IgD-negative memory B cell (primary cell): ENCODE measurements at regions not wholly inside any gene's neighbourhood (a gene's known extent, or its start where the extent isn't known, plus 50 kb on each side); places are given as distances from the start of the nearest gene placed in this dataset.
"Not testable (repeated sequence)": the region's sequence is repeated elsewhere in the genome, so short reads cannot be mapped to it uniquely, and the experiment has no call there.

ENCODE experiments used
- H3K27ac Mint-ChIP-seq, 3 donors: one replicate each; pipeline ENCODE4 v1.8.0; 2020 to 2022; ENCODE audit warnings: mild to moderate bottlenecking in 3 of 3, mixed read lengths in 3 of 3, moderate library complexity in 1 of 3
- H3K27me3 Mint-ChIP-seq: one replicate; pipeline ENCODE4 v1.8.0; 2021; ENCODE audit warnings: mixed read lengths
- H3K36me3 Mint-ChIP-seq: one replicate; pipeline ENCODE4 v1.8.0; 2020; ENCODE audit warnings: mild to moderate bottlenecking, mixed read lengths
- H3K4me1 Mint-ChIP-seq, 3 donors: one replicate each; pipeline ENCODE4 v1.8.0; 2020 to 2022; ENCODE audit warnings: mixed read lengths in 3 of 3, mild to moderate bottlenecking in 1 of 3
- H3K4me3 Mint-ChIP-seq, 4 donors: one replicate each; pipeline ENCODE4 v1.8.0; 2020 to 2022; ENCODE audit warnings: mild to moderate bottlenecking in 4 of 4, mixed read lengths in 4 of 4, moderate library complexity in 3 of 4
- H3K9me3 Mint-ChIP-seq, 3 donors: one replicate each; pipeline ENCODE4 v1.8.0; 2020 to 2021; ENCODE audit warnings: mixed read lengths in 3 of 3, mild to moderate bottlenecking in 1 of 3

- not testable (repeated sequence) for H3K9me3 Mint-ChIP-seq, H3K4me3 Mint-ChIP-seq, H3K27me3 Mint-ChIP-seq, H3K4me1 Mint-ChIP-seq, H3K27ac Mint-ChIP-seq, H3K36me3 Mint-ChIP-seq
These were observed 151.5 kb downstream of the MTERF1 start for GRCh38 chr7:91729046-91729445.

GRCh38 chr7:91731976-91732375, 148.5 kb downstream of the MTERF1 start:
- H3K27ac Mint-ChIP-seq, result no peak overlapping the region
- no peaks in the 10 kb centered on the region for H3K36me3 Mint-ChIP-seq
- H3K9me3 Mint-ChIP-seq, result peaks cover 0 to 10% (median 2%) of the 10 kb centered on the region in 3 donors
- no peaks in the 10 kb centered on the region for H3K4me1 Mint-ChIP-seq
- H3K27me3 Mint-ChIP-seq, result no peaks in the 10 kb centered on the region
- H3K4me3 Mint-ChIP-seq, result no peak overlapping the region

- Mint-ChIP-seq H3K4me1 (no peaks in the 10 kb centered on the region), H3K27me3 (peaks cover 8% of the 10 kb centered on the region), H3K36me3 (peaks cover 1% of the 10 kb centered on the region), H3K27ac (no peak overlapping the region), H3K9me3 (peaks cover 6 to 13% (median 9%) of the 10 kb centered on the region in 3 donors), H3K4me3 (no peak overlapping the region)
These were observed 131.1 kb downstream of the MTERF1 start for GRCh38 chr7:91749418-91749817.

GRCh38 chr7:91750091-91750490, 130.4 kb downstream of the MTERF1 start:
- Mint-ChIP-seq H3K9me3 (peaks cover 6 to 13% (median 9%) of the 10 kb centered on the region in 3 donors), H3K4me3 (no peak overlapping the region), H3K4me1 (no peaks in the 10 kb centered on the region), H3K27me3 (peaks cover 8% of the 10 kb centered on the region), H3K27ac (no peak overlapping the region), H3K36me3 (peaks cover 1% of the 10 kb centered on the region)

- Mint-ChIP-seq H3K9me3 (peaks cover 6 to 15% (median 9%) of the 10 kb centered on the region in 3 donors), H3K36me3 (peaks cover 1% of the 10 kb centered on the region), H3K4me3 (no peak overlapping the region), H3K27ac (no peak overlapping the region), H3K27me3 (peaks cover 7% of the 10 kb centered on the region), H3K4me1 (no peaks in the 10 kb centered on the region)
These were observed 128.4 kb downstream of the MTERF1 start for GRCh38 chr7:91752102-91752501.

GRCh38 chr7:91754280-91754679, 126.2 kb downstream of the MTERF1 start:
- not testable (repeated sequence) for H3K4me3 Mint-ChIP-seq

GRCh38 chr7:91755121-91755520, 125.4 kb downstream of the MTERF1 start:
- not testable (repeated sequence) for H3K27ac Mint-ChIP-seq, H3K27me3 Mint-ChIP-seq, H3K4me3 Mint-ChIP-seq, H3K36me3 Mint-ChIP-seq, H3K4me1 Mint-ChIP-seq
- H3K9me3 Mint-ChIP-seq, result peaks cover under 1 to 11% (median 3%) of the 10 kb centered on the region in 3 donors

More at GRCh38 chr7:91754280-91754679, 126.2 kb downstream of the MTERF1 start:
- H3K27me3 Mint-ChIP-seq, H3K4me1 Mint-ChIP-seq, H3K27ac Mint-ChIP-seq, H3K36me3 Mint-ChIP-seq: not testable (repeated sequence)
- H3K9me3 Mint-ChIP-seq, result peaks cover 2 to 16% (median 6%) of the 10 kb centered on the region in 3 donors

GRCh38 chr7:91759205-91759863, 121.2 kb downstream of the MTERF1 start:
- no peak overlapping the region for H3K27ac Mint-ChIP-seq
- H3K4me1 Mint-ChIP-seq, result no peaks in the 10 kb centered on the region
- peaks cover 5% of the 10 kb centered on the region for H3K36me3 Mint-ChIP-seq
- peaks cover 2 to 28% (median 5%) of the 10 kb centered on the region in 3 donors for H3K9me3 Mint-ChIP-seq
- no peak overlapping the region for H3K4me3 Mint-ChIP-seq
- H3K27me3 Mint-ChIP-seq, result no peaks in the 10 kb centered on the region

GRCh38 chr7:91767820-91768219, 112.7 kb downstream of the MTERF1 start:
- Mint-ChIP-seq H3K4me1 (peaks cover 0 to 2% (median 0%) of the 10 kb centered on the region in 3 donors), H3K36me3 (no peaks in the 10 kb centered on the region), H3K27me3 (no peaks in the 10 kb centered on the region), H3K4me3 (no peak overlapping the region), H3K9me3 (peaks cover 5 to 11% (median 9%) of the 10 kb centered on the region in 3 donors), H3K27ac (no peak overlapping the region)

- Mint-ChIP-seq H3K36me3 (no peaks in the 10 kb centered on the region), H3K27ac (no peak overlapping the region), H3K4me3 (no peak overlapping the region), H3K4me1 (peaks cover 0 to 2% (median 0%) of the 10 kb centered on the region in 3 donors), H3K27me3 (no peaks in the 10 kb centered on the region), H3K9me3 (no peaks in the 10 kb centered on the region)
These were observed 109.1 kb downstream of the MTERF1 start for GRCh38 chr7:91771394-91771793.

GRCh38 chr7:91771921-91772815, 108.3 kb downstream of the MTERF1 start:
- H3K4me3 Mint-ChIP-seq, result no peak overlapping the region
- H3K27me3 Mint-ChIP-seq, result no peaks in the 10 kb centered on the region
- no peaks in the 10 kb centered on the region for H3K9me3 Mint-ChIP-seq

GRCh38 chr7:91776171-91776570, 104.3 kb downstream of the MTERF1 start:
- H3K27ac Mint-ChIP-seq, result no peak overlapping the region
- peaks cover 2% of the 10 kb centered on the region for H3K36me3 Mint-ChIP-seq
- H3K4me1 Mint-ChIP-seq, result no peaks in the 10 kb centered on the region
- no peaks in the 10 kb centered on the region for H3K9me3 Mint-ChIP-seq
- no peak overlapping the region for H3K4me3 Mint-ChIP-seq
- no peaks in the 10 kb centered on the region for H3K27me3 Mint-ChIP-seq

More at GRCh38 chr7:91771921-91772815, 108.3 kb downstream of the MTERF1 start:
- no peak overlapping the region for H3K27ac Mint-ChIP-seq
- H3K36me3 Mint-ChIP-seq, result no peaks in the 10 kb centered on the region
- peaks cover 0 to 2% (median 0%) of the 10 kb centered on the region in 3 donors for H3K4me1 Mint-ChIP-seq

- Mint-ChIP-seq H3K27ac (no peak overlapping the region), H3K36me3 (peaks cover 2% of the 10 kb centered on the region), H3K4me3 (no peak overlapping the region), H3K9me3 (no peaks in the 10 kb centered on the region), H3K4me1 (no peaks in the 10 kb centered on the region), H3K27me3 (no peaks in the 10 kb centered on the region)
These were observed 103.0 kb downstream of the MTERF1 start for GRCh38 chr7:91777522-91777921.

- no peaks in the 10 kb centered on the region for H3K9me3 Mint-ChIP-seq
These were observed 102.1 kb downstream of the MTERF1 start for GRCh38 chr7:91778416-91778815.

GRCh38 chr7:91780521-91780920, 100.0 kb downstream of the MTERF1 start:
- no peaks in the 10 kb centered on the region for H3K9me3 Mint-ChIP-seq
- no peaks in the 10 kb centered on the region for H3K27me3 Mint-ChIP-seq
- H3K4me3 Mint-ChIP-seq, result no peak overlapping the region
- H3K27ac Mint-ChIP-seq, result no peak overlapping the region
- H3K36me3 Mint-ChIP-seq, result peaks cover 4% of the 10 kb centered on the region
- H3K4me1 Mint-ChIP-seq, result no peaks in the 10 kb centered on the region

More at GRCh38 chr7:91778416-91778815, 102.1 kb downstream of the MTERF1 start:
- Mint-ChIP-seq H3K4me3 (no peak overlapping the region), H3K27me3 (no peaks in the 10 kb centered on the region), H3K36me3 (peaks cover 4% of the 10 kb centered on the region), H3K4me1 (no peaks in the 10 kb centered on the region), H3K27ac (no peak overlapping the region)
